ENCODE measurements at regions not wholly inside any gene's neighbourhood (a gene's known extent, or its start where the extent isn't known, plus 50 kb on each side); places are given as distances from the start of the nearest gene placed in this dataset.

DNA sequence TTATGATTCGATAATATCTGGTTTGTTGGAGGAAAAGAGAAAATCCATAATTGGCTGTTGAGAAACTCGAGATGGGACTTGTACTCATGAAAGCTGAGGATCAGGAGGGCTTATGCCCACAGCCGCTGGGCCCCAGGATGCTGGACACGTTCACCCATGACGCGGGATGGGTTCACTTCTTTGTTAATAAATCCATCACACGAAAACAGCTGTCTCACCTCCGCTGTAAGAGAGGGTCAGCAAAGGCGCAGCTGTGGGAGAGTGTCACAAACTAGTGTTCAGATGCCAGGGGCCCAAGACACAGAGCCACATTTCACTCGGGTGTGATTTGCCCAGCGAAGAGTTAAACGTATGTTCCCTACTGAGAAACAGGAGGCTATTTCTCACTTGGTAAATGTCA lies 315.1 kb downstream of the THBS2 start:
- ChIA-PET CTCF (no interaction called here), POLR2A (ENCODE audit: unreplicated experiment) (no interaction called here)
- intact Hi-C loops (cut with micrococcal nuclease), result no loop called here
- Histone ChIP-seq H3K4ac (ENCODE audit: low read depth, low read length) (no peak overlapping the region), H3K4me1 (ENCODE audit: control insufficient read depth, insufficient read depth, low read length) (peaks cover 2% of the 10 kb centered on the region; the same call in 1 of the 2 replicates), H2BK120ac (ENCODE audit: low read depth, low read length) (no peak overlapping the region), H3K18ac (ENCODE audit: low read depth, low read length) (no peak overlapping the region), H3K23ac (ENCODE audit: low read depth, low read length) (no peak overlapping the region), H3K27me3 (ENCODE audit: control insufficient read depth, insufficient read depth, low read length) (peaks cover 6% of the 10 kb centered on the region; the same call in 1 of the 2 replicates), H2BK15ac (ENCODE audit: low read depth, low read length) (no peak overlapping the region), H3K9me1 (ENCODE audit: insufficient read depth, low read length) (no peaks in the 10 kb centered on the region), H3K4me3 (ENCODE audit: insufficient read depth, low read depth, low read length) (no peak overlapping the region), H3K9ac (ENCODE audit: low read depth, low read length) (no peak overlapping the region), H4K20me1 (ENCODE audit: insufficient read depth, low read length) (no peaks in the 10 kb centered on the region), H3K4me2 (ENCODE audit: low read depth, low read length) (no peak overlapping the region), H4K8ac (ENCODE audit: low read depth in 2 of 2, low read length in 2 of 2) (no peak overlapping the region), H3K14ac (replicated peaks; ENCODE audit: low read depth, low read length) (no peak overlapping the region), H2BK20ac (ENCODE audit: low read depth, low read length) (no peak overlapping the region), H4K5ac (ENCODE audit: low read depth, low read length) (no peak overlapping the region), H2AK5ac (ENCODE audit: low read depth, low read length) (no peak overlapping the region), H2AK9ac (replicated peaks; ENCODE audit: low read depth, low read length, poor library complexity) (no peak overlapping the region), H3K27ac (ENCODE audit: insufficient read depth, low read length) (no peak overlapping the region), H4K91ac (ENCODE audit: insufficient read depth, low read depth, low read length) (no peak overlapping the region), H2BK5ac (ENCODE audit: low read depth, low read length, poor library complexity, severe bottlenecking) (no peak overlapping the region), H2AFZ (replicated peaks; ENCODE audit: low read length, poor library complexity) (no peak overlapping the region), H3K36me3 (ENCODE audit: control insufficient read depth, insufficient read depth, low read length) (no peaks in the 10 kb centered on the region), H3K56ac (ENCODE audit: extremely low read depth, insufficient read depth, low read length) (no peak overlapping the region), H3K79me1 (ENCODE audit: low read depth in 1 of 2, low read length in 2 of 2) (no peaks in the 10 kb centered on the region), H3K9me3 (ENCODE audit: control insufficient read depth, insufficient read depth, low read length) (no peaks in the 10 kb centered on the region)
- WGBS, 2 experiments (ENCODE audit: extremely low coverage in 2 of 2, insufficient read length in 1 of 2), result 56% methylated on average over 3 of the region's 12 CpGs; no CpG with 5 or more reads in 1 of the 2 experiments
- TF ChIP-seq MAFK (IDR thresholded peaks at IDR 0.05; ENCODE audit: low read depth, low read length) (no peak), FOS (IDR thresholded peaks at IDR 0.05; ENCODE audit: low read depth, low read length) (no peak), MAZ (IDR thresholded peaks at IDR 0.05; ENCODE audit: borderline replicate concordance, low read depth, low read length) (no peak), RCOR1 (IDR thresholded peaks at IDR 0.05; ENCODE audit: insufficient replicate concordance, low read length) (no peak), NFE2L2 (IDR thresholded peaks at IDR 0.05; ENCODE audit: low read depth, low read length) (no peak), RAD21 (IDR thresholded peaks at IDR 0.05; ENCODE audit: low read length) (no peak), RFX5 (IDR thresholded peaks at IDR 0.05; ENCODE audit: low read depth, low read length) (no peak), CHD1 (IDR thresholded peaks at IDR 0.05; ENCODE audit: low read depth, low read length) (no peak), CEBPB (IDR thresholded peaks at IDR 0.05; ENCODE audit: low read depth, low read length) (no peak), SMC3 (IDR thresholded peaks at IDR 0.05; ENCODE audit: low read depth, low read length) (no peak), MXI1 (IDR thresholded peaks at IDR 0.05; ENCODE audit: borderline replicate concordance, low read depth, low read length) (no peak), POLR2A (IDR thresholded peaks at IDR 0.05; ENCODE audit: low read depth, low read length) (no peak)
- TF ChIP-seq, protein P1, sequence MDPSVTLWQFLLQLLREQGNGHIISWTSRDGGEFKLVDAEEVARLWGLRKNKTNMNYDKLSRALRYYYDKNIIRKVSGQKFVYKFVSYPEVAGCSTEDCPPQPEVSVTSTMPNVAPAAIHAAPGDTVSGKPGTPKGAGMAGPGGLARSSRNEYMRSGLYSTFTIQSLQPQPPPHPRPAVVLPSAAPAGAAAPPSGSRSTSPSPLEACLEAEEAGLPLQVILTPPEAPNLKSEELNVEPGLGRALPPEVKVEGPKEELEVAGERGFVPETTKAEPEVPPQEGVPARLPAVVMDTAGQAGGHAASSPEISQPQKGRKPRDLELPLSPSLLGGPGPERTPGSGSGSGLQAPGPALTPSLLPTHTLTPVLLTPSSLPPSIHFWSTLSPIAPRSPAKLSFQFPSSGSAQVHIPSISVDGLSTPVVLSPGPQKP (IDR thresholded peaks at IDR 0.05; ENCODE audit: borderline replicate concordance, low read depth, low read length), result no peak
- dilution Hi-C loops (cut with HindIII; ENCODE audit: low sequenced_read_pairs, unreplicated experiment), result no loop called here
- ATAC-seq (ENCODE audit: low read depth) (no peak), DNase-seq (no peak)
- no TSS peak for BruUV-seq (replicated peaks)
- in situ Hi-C loops (cut with MboI; ENCODE audit: low sequenced_read_pairs), result no loop called here
